ENCODE measurements at regions not wholly inside any gene's neighbourhood (a gene's known extent, or its start where the extent isn't known, plus 50 kb on each side); places are given as distances from the start of the nearest gene placed in this dataset.

- no peak overlapping the region for H3K4me3 ChIP-seq (ENCODE audit: severe bottlenecking)
- DNase-seq (ENCODE audit: low spot score) (no peak), ATAC-seq (ENCODE audit: low read depth) (no peak)
- no peaks in the 10 kb centered on the region for H3K36me3 ChIP-seq (ENCODE audit: low read depth)
- peaks cover 39% of the 10 kb centered on the region for H3K27me3 ChIP-seq (ENCODE audit: insufficient read depth, poor library complexity, severe bottlenecking)
- TF ChIP-seq CTCF (IDR thresholded peaks at IDR 0.05; ENCODE audit: poor library complexity, severe bottlenecking) = no peak
- no peaks in the 10 kb centered on the region for H3K9me3 ChIP-seq (ENCODE audit: severe bottlenecking)
- no peak overlapping the region for H3K27ac ChIP-seq (ENCODE audit: poor library complexity, severe bottlenecking)
- H3K4me1 ChIP-seq (ENCODE audit: insufficient read depth, poor library complexity, severe bottlenecking) = no peaks in the 10 kb centered on the region
Observed at GRCh38 chr5:5793242-5794117, 371.0 kb downstream of the ICE1 start.

GRCh38 chr5:5792106-5792505 is 369.6 kb downstream of the ICE1 start:
- Histone ChIP-seq H3K9me3 (ENCODE audit: severe bottlenecking) (no peaks in the 10 kb centered on the region), H3K27ac (ENCODE audit: poor library complexity, severe bottlenecking) (no peak overlapping the region), H3K4me3 (ENCODE audit: severe bottlenecking) (no peak overlapping the region), H3K27me3 (ENCODE audit: insufficient read depth, poor library complexity, severe bottlenecking) (peaks cover 39% of the 10 kb centered on the region), H3K36me3 (ENCODE audit: low read depth) (no peaks in the 10 kb centered on the region), H3K4me1 (ENCODE audit: insufficient read depth, poor library complexity, severe bottlenecking) (no peaks in the 10 kb centered on the region)
- no peak for DNase-seq (ENCODE audit: low spot score)
- no peak for ATAC-seq (ENCODE audit: low read depth)
- no peak for TF ChIP-seq CTCF (IDR thresholded peaks at IDR 0.05; ENCODE audit: poor library complexity, severe bottlenecking)

- no peak overlapping the region for H3K27ac ChIP-seq (ENCODE audit: poor library complexity, severe bottlenecking)
- ATAC-seq (ENCODE audit: low read depth) = no peak
- H3K36me3 ChIP-seq (ENCODE audit: low read depth) = no peaks in the 10 kb centered on the region
- no peaks in the 10 kb centered on the region for H3K4me1 ChIP-seq (ENCODE audit: insufficient read depth, poor library complexity, severe bottlenecking)
- H3K27me3 ChIP-seq (ENCODE audit: insufficient read depth, poor library complexity, severe bottlenecking) = peaks cover 18% of the 10 kb centered on the region
- no peak overlapping the region for H3K4me3 ChIP-seq (ENCODE audit: severe bottlenecking)
- no peak for TF ChIP-seq CTCF (IDR thresholded peaks at IDR 0.05; ENCODE audit: poor library complexity, severe bottlenecking)
- DNase-seq (ENCODE audit: low spot score) = no peak
- H3K9me3 ChIP-seq (ENCODE audit: severe bottlenecking) = no peaks in the 10 kb centered on the region
Observed at GRCh38 chr5:5788793-5789192, 366.3 kb downstream of the ICE1 start.

- no peak for DNase-seq (ENCODE audit: low spot score)
- no peaks in the 10 kb centered on the region for H3K4me1 ChIP-seq (ENCODE audit: insufficient read depth, poor library complexity, severe bottlenecking)
- no peak for ATAC-seq (ENCODE audit: low read depth)
- H3K9me3 ChIP-seq (ENCODE audit: severe bottlenecking) = no peaks in the 10 kb centered on the region
- no peak overlapping the region for H3K4me3 ChIP-seq (ENCODE audit: severe bottlenecking)
- no peak overlapping the region for H3K27ac ChIP-seq (ENCODE audit: poor library complexity, severe bottlenecking)
- H3K36me3 ChIP-seq (ENCODE audit: low read depth) = no peaks in the 10 kb centered on the region
- H3K27me3 ChIP-seq (ENCODE audit: insufficient read depth, poor library complexity, severe bottlenecking) = peaks cover 10% of the 10 kb centered on the region
- TF ChIP-seq CTCF (IDR thresholded peaks at IDR 0.05; ENCODE audit: poor library complexity, severe bottlenecking) = no peak
Observed at GRCh38 chr5:5787373-5787772, 364.9 kb downstream of the ICE1 start.

- DNase-seq (ENCODE audit: low spot score) = no peak
- H3K27ac ChIP-seq (ENCODE audit: poor library complexity, severe bottlenecking) = no peak overlapping the region
- no peaks in the 10 kb centered on the region for H3K9me3 ChIP-seq (ENCODE audit: severe bottlenecking)
- no peaks in the 10 kb centered on the region for H3K4me1 ChIP-seq (ENCODE audit: insufficient read depth, poor library complexity, severe bottlenecking)
- TF ChIP-seq CTCF (IDR thresholded peaks at IDR 0.05; ENCODE audit: poor library complexity, severe bottlenecking) = no peak
- no peaks in the 10 kb centered on the region for H3K27me3 ChIP-seq (ENCODE audit: insufficient read depth, poor library complexity, severe bottlenecking)
- no peak for ATAC-seq (ENCODE audit: low read depth)
- H3K36me3 ChIP-seq (ENCODE audit: low read depth) = no peaks in the 10 kb centered on the region
- no peak overlapping the region for H3K4me3 ChIP-seq (ENCODE audit: severe bottlenecking)
Observed at GRCh38 chr5:5784101-5784500, 361.6 kb downstream of the ICE1 start.
